GM12873 (cell line): ENCODE measurements at regions not wholly inside any gene's neighbourhood (a gene's known extent, or its start where the extent isn't known, plus 50 kb on each side); places are given as distances from the start of the nearest gene placed in this dataset.

Experiments
- CTCF ChIP-seq: IDR thresholded peaks from 2 replicates; pipeline ENCODE4 v1.5.1; 2012; ENCODE audit warnings: low read depth, mild to moderate bottlenecking, moderate library complexity, low read length, control low read depth; ENCODE audit not compliant: insufficient read depth; ENCODE audit errors: missing control alignments

- no peak for TF ChIP-seq CTCF
Measured at GRCh38 chr2:100749771-100750542, 70.0 kb upstream of the NPAS2 start.

GRCh38 chr2:100752628-100753333 is 67.2 kb upstream of the NPAS2 start:
- no peak for TF ChIP-seq CTCF

GRCh38 chr2:100753444-100753843 is 66.5 kb upstream of the NPAS2 start:
- no peak for TF ChIP-seq CTCF

- no peak for TF ChIP-seq CTCF
Measured at GRCh38 chr2:100753881-100754280, 66.1 kb upstream of the NPAS2 start.

- no peak for TF ChIP-seq CTCF
Measured at GRCh38 chr2:100754951-100755350, 65.0 kb upstream of the NPAS2 start.

GRCh38 chr2:100755441-100755840 is 64.5 kb upstream of the NPAS2 start:
- TF ChIP-seq CTCF, result no peak

- no peak for TF ChIP-seq CTCF
Measured at GRCh38 chr2:100756704-100757103, 63.2 kb upstream of the NPAS2 start.
